ENCODE measurements at regions not wholly inside any gene's neighbourhood (a gene's known extent, or its start where the extent isn't known, plus 50 kb on each side); places are given as distances from the start of the nearest gene placed in this dataset.

GRCh38 chr9:31355159-31355882 is 1029.1 kb upstream of the ACO1 start:
- TF ChIP-seq CTCF (IDR thresholded peaks at IDR 0.05), result no peak

GRCh38 chr9:31355965-31356364 is 1028.5 kb upstream of the ACO1 start:
- TF ChIP-seq CTCF (IDR thresholded peaks at IDR 0.05), result no peak

GRCh38 chr9:31359071-31359470 is 1025.4 kb upstream of the ACO1 start:
- TF ChIP-seq CTCF (IDR thresholded peaks at IDR 0.05), result no peak

GRCh38 chr9:31364171-31364570 is 1020.3 kb upstream of the ACO1 start:
- no peak for TF ChIP-seq CTCF (IDR thresholded peaks at IDR 0.05)

- no peak for TF ChIP-seq CTCF (IDR thresholded peaks at IDR 0.05)
These were observed 1011.5 kb upstream of the ACO1 start for GRCh38 chr9:31372799-31373587.

- no peak for TF ChIP-seq CTCF (IDR thresholded peaks at IDR 0.05)
These were observed 1007.1 kb upstream of the ACO1 start for GRCh38 chr9:31377358-31377757.

- TF ChIP-seq CTCF (IDR thresholded peaks at IDR 0.05), result no peak
These were observed 995.8 kb upstream of the ACO1 start for GRCh38 chr9:31388660-31389059.
